GM19324 (cell line): ENCODE measurements at regions not wholly inside any gene's neighbourhood (a gene's known extent, or its start where the extent isn't known, plus 50 kb on each side); places are given as distances from the start of the nearest gene placed in this dataset.
"Not testable (repeated sequence)": the region's sequence is repeated elsewhere in the genome, so short reads cannot be mapped to it uniquely, and the experiment has no call there.

ENCODE experiments used
- ATAC-seq: cut with Tn5 transposase; IDR thresholded peaks from one replicate; pipeline ENCODE4 v1.9.1; 2021; ENCODE audit warnings: mild to moderate bottlenecking, moderate library complexity; ENCODE audit not compliant: unreplicated experiment, low FRiP score

- no peak for ATAC-seq
These were observed 1354.7 kb upstream of the LRRTM3 start for GRCh38 chr10:65571011-65571570.

GRCh38 chr10:65581426-65582026 is 1344.3 kb upstream of the LRRTM3 start:
- no peak for ATAC-seq

DNA sequence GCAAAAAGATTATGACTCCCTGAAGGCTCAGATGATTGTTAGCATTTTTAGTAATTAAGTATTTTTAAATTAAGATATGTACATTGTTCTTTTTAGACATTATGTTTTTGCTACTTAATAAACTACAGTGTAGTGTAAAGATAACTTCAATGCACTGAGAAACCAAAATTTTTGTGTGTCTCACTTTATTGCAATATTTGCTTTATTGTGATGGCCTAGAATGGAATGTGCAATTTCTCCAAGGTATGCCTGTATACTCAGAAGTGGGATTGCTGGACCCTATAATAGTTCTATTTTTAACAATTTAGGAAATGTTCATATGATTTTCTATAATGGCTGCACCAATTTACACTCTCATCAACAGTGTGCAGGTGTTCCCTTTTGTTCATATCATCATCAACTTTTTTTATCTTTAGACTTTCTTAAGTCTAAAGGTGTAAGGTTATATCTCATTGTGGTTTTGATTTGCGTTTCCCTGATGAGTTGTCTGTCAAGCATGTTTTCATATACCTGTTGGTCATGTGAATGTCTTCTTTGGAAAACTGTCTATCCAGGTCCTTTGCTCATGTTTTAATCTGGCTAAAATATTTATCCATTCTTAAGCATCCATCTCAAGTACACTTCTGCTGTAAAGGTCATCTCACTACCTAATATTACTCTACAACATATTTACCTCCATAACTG is 1323.5 kb upstream of the LRRTM3 start:
- ATAC-seq: no peak

GRCh38 chr10:65611592-65611991 is 1314.2 kb upstream of the LRRTM3 start:
- ATAC-seq: no peak

- ATAC-seq: no peak
These were observed 1310.8 kb upstream of the LRRTM3 start for GRCh38 chr10:65614956-65615565.

DNA sequence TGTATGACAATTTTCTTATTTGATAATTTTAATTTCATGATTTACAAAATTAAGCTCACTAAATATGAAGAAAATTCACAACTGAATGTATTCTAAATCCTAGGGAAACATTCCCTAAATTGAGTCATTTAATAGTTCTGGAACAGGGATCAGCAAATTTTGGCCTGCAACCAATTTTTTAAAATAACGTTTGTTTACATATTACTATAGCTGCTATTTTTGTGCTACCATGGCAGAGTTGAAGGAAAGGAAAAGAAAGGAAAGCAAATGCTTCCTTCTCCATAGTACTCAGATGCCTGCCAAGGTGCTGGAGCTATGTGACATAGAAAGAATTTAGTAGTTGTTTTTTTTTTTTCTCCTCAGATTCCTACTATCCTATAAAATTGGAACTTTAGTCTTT is 1307.7 kb upstream of the LRRTM3 start:
- ATAC-seq: no peak

DNA sequence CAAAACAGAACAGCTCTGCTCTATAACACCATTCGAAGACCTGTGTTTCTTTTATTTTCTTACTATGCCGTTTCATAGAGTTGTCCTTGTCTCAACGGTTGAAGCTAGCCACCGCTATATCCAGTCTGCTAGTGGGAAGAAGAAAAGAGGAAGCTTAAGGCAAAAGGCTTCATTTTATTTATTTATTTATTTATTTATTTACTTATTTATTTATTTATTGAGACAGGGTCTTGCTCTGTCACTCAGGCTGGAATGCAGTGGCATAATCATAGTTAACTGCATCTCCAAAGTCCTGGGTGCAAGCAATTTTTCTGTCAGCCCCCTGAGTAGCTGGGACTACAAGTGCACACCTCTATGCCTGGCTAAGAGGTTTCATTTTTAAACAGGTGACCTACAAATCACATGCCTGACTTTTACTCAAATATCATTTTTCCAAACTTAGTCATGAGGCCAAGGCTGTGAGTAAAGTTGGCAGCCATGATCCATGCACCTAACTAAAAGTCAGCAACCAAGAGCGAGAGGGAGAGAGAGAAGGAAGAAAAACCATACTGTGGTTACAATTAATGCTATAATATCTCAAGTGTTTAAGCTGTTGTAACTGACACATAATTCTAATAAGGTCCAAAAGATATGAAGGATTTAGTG is 1305.3 kb upstream of the LRRTM3 start:
- no peak for ATAC-seq

DNA sequence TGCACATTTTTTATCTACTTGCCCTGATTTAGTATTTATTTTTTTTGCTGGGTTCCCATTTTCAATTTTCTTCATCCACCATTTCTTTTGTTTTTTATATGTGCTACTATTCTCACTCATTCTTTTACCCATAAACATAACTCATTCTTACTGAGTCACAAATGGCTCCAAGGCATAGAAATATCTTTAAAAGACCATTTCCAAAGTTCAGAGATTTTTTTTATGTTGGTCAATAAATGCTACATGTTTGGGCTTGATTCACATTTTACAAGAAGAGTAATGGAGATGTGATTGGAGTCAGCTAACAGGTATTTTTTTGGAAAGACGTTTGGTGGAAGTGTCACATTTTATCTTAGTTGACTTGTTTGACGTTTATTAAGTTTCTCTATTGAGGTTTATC is 1303.2 kb upstream of the LRRTM3 start:
- ATAC-seq: no peak

GRCh38 chr10:65628493-65629139 is 1297.2 kb upstream of the LRRTM3 start:
- no peak for ATAC-seq

GRCh38 chr10:65660006-65660405 is 1265.8 kb upstream of the LRRTM3 start:
- ATAC-seq: no peak

- no peak for ATAC-seq
These were observed 1255.7 kb upstream of the LRRTM3 start for GRCh38 chr10:65670087-65670486.

DNA sequence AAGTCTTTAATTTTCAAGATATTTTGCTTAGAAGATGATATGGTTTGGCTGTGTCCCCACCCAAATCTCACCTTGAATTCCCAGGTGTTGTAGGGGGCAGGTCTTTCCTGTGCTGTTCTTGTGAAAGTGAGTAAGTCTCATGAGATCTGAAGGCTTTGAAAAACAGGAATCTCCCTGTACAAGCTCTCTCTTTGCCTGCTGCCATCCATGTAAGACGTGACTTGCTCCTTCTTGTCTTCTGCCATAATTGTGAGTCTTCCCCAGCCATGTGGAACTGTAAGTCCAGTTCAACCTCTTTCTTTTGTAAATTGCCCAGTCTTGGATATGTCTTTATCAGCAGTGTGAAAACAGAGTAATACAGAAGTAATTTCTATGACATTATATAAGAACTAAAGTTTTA is 1255.2 kb upstream of the LRRTM3 start:
- ATAC-seq: not testable (repeated sequence)

DNA sequence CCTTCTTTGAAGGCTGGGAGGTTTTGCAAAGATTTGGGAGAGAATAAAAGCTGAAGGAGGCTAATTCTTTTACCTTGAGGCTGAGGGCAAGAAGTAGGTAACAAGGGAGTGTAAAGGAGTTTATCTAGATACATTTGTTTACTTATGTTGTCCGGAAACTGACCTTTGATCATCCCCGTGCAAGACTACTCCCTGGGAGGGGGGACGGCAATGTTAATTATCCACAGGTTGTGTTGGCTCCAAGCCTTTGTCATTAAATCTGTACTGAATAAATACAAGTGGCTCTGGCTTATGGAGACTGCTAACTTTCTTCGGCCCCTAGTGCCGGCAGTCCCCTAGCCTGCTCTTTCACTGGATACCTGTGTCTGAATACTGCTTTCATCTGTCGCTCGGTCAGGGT is 1250.6 kb upstream of the LRRTM3 start:
- ATAC-seq: no peak

DNA sequence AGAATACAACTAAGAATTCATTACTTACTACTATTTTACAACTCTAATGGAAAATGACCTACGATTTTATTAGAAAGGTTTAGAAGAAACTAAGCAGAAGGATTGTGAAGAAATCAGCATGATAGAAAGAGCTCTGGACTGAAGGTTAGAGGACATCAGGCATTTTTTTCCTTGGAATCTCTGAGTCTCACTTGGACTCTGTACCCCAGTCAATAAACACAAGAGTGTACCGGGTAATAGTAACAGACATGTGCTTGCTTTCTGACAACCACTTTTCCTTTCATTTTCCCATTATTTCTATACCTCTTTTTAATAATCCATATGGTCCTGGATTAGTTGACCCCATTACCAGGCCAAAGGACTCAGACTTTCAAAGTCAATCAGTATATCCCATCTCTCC is 1240.9 kb upstream of the LRRTM3 start:
- no peak for ATAC-seq

DNA sequence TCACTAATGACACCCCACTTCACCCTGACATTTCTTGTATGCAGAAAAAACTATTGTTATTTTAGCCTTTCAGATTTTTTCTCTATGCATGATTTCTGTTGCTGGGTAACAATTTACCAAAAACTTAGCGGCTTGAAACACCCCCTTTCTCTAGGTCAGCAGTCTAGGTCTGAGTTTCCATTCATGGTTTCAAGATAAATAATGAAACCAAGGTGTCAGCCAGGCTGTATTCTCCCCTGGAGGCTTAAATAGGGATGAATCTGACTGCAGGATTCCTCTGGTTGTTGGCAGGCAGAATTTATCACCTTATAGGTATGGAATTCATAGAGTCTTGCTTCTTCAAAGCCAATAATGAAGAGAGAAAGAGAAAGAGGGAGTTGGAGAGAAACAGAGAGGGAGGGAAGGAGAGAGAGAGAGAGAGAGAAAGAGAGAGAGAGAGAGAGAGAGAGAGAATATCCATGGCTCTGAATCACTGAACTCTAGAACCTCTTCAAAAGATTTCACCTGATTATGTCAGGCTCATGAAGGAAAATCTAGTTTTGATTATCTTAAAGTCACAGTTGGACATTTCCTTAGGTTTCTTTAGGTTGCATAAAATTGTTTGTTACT is 1224.6 kb upstream of the LRRTM3 start:
- ATAC-seq: no peak

DNA sequence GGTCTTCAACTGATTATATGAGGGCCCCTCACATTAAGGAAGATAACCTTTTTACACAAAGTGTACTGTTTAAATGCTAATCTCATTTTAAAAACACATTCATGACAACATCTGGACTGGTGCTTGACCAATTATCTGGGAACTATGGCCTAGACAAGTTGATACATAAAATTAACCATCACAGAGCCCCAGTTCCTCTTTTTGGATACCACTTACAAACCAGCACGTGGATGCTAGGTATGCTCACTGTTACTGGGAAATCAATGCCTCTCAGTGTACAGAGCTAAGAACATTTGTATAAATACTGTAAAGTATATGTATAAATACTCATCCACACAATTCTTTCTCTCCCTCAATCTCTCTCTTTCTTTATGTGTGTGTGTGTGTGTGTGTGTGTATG is 1217.8 kb upstream of the LRRTM3 start:
- no peak for ATAC-seq

DNA sequence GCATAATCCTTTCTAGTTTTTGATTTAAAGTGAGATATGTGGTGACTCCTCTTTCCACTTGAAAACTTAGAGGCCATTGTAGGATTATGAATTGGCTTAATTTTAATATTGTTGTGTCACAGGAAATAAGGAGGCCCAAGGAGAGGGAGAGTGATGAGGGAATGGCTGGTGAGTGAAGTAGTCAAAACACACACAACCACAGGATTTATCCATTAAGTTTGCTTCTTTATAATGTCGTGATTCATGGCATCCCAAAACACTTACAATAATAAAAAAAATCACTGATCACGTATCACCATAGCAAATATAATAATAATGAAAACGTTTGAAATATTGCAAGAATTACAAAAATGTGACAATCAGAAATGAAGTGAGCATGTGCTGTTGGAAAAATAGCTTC is 1215.5 kb upstream of the LRRTM3 start:
- ATAC-seq: no peak

DNA sequence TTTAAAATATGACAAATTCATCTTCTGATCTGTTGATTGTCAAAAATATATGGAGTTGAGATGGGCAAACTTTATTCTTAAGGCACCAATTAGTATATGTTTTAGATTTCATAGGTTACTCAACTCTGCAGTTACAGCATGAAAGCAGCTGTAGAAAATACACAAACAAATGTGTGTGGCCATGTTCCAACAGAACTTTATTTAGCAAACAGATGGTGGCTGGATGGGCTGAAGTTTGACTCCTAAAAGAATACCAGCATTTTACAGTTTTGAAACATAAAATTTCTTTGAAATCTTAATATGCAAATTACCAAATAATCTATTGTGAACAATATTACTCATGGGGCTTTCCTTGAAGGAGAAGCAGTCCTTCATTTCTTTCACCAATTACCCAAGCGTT is 1206.0 kb upstream of the LRRTM3 start:
- ATAC-seq: no peak

- ATAC-seq: no peak
These were observed 1204.9 kb upstream of the LRRTM3 start for GRCh38 chr10:65720901-65721300.

GRCh38 chr10:65723525-65723924 is 1202.3 kb upstream of the LRRTM3 start:
- no peak for ATAC-seq
